ENCODE measurements at regions not wholly inside any gene's neighbourhood (a gene's known extent, or its start where the extent isn't known, plus 50 kb on each side); places are given as distances from the start of the nearest gene placed in this dataset.

- TF ChIP-seq, protein P1, sequence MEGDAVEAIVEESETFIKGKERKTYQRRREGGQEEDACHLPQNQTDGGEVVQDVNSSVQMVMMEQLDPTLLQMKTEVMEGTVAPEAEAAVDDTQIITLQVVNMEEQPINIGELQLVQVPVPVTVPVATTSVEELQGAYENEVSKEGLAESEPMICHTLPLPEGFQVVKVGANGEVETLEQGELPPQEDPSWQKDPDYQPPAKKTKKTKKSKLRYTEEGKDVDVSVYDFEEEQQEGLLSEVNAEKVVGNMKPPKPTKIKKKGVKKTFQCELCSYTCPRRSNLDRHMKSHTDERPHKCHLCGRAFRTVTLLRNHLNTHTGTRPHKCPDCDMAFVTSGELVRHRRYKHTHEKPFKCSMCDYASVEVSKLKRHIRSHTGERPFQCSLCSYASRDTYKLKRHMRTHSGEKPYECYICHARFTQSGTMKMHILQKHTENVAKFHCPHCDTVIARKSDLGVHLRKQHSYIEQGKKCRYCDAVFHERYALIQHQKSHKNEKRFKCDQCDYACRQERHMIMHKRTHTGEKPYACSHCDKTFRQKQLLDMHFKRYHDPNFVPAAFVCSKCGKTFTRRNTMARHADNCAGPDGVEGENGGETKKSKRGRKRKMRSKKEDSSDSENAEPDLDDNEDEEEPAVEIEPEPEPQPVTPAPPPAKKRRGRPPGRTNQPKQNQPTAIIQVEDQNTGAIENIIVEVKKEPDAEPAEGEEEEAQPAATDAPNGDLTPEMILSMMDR (IDR thresholded peaks at IDR 0.05): no peak
- no peak for TF ChIP-seq POLR2A (IDR thresholded peaks at IDR 0.05)
These were observed 151.9 kb downstream of the SCG2 start for GRCh38 chr2:223450246-223450645.
